ENCODE measurements at regions not wholly inside any gene's neighbourhood (a gene's known extent, or its start where the extent isn't known, plus 50 kb on each side); places are given as distances from the start of the nearest gene placed in this dataset.

DNA sequence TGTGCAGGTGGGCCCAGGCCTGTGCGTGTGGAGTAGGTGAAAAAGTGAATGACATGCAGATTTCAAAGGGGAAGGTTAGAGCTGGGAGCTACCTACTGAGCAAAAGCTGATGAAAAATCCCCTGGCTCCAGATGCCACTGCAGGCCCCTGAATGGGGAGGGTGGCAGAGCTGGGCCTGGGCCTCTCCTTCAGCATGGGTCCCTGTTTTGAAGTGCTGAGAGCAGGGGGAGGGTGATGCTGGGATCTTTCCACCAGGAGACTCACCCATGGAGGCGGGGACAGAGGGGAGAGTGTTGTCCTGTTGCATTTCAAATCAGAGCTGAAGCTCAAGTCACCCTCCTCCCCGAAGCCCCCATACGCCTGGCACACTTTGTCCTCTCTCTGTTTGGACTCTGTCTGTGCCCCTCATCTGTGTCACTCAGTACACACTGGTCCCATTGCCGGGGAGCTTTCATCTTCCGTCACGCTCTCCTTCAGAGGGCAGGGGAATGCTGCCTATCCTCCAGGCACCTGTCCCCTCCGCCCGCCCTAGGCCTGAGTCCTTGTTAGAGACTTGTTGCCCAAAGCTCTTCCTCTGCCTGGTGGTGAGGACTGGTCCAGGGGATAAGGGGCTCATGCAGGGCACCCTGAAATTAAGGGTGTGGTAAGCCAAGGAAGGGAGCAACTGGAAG, 206.6 kb downstream of the HAUS1 start (continued):
- TF ChIP-seq CEBPB (IDR thresholded peaks at IDR 0.05; ENCODE audit: low read depth, low read length) (no peak), MAFK (IDR thresholded peaks at IDR 0.05; ENCODE audit: low read depth, low read length) (no peak), HDAC2 (IDR thresholded peaks at IDR 0.05; ENCODE audit: borderline replicate concordance in 1 of 2, low read depth in 2 of 2, low read length in 2 of 2) (no peak), RAD21 (IDR thresholded peaks at IDR 0.05 in 1 of 2, conservative IDR thresholded peaks at IDR 0.05 in 1 of 2; ENCODE audit: low read depth in 2 of 2, low read length in 2 of 2) (no peak)
- TF ChIP-seq, protein P1, sequence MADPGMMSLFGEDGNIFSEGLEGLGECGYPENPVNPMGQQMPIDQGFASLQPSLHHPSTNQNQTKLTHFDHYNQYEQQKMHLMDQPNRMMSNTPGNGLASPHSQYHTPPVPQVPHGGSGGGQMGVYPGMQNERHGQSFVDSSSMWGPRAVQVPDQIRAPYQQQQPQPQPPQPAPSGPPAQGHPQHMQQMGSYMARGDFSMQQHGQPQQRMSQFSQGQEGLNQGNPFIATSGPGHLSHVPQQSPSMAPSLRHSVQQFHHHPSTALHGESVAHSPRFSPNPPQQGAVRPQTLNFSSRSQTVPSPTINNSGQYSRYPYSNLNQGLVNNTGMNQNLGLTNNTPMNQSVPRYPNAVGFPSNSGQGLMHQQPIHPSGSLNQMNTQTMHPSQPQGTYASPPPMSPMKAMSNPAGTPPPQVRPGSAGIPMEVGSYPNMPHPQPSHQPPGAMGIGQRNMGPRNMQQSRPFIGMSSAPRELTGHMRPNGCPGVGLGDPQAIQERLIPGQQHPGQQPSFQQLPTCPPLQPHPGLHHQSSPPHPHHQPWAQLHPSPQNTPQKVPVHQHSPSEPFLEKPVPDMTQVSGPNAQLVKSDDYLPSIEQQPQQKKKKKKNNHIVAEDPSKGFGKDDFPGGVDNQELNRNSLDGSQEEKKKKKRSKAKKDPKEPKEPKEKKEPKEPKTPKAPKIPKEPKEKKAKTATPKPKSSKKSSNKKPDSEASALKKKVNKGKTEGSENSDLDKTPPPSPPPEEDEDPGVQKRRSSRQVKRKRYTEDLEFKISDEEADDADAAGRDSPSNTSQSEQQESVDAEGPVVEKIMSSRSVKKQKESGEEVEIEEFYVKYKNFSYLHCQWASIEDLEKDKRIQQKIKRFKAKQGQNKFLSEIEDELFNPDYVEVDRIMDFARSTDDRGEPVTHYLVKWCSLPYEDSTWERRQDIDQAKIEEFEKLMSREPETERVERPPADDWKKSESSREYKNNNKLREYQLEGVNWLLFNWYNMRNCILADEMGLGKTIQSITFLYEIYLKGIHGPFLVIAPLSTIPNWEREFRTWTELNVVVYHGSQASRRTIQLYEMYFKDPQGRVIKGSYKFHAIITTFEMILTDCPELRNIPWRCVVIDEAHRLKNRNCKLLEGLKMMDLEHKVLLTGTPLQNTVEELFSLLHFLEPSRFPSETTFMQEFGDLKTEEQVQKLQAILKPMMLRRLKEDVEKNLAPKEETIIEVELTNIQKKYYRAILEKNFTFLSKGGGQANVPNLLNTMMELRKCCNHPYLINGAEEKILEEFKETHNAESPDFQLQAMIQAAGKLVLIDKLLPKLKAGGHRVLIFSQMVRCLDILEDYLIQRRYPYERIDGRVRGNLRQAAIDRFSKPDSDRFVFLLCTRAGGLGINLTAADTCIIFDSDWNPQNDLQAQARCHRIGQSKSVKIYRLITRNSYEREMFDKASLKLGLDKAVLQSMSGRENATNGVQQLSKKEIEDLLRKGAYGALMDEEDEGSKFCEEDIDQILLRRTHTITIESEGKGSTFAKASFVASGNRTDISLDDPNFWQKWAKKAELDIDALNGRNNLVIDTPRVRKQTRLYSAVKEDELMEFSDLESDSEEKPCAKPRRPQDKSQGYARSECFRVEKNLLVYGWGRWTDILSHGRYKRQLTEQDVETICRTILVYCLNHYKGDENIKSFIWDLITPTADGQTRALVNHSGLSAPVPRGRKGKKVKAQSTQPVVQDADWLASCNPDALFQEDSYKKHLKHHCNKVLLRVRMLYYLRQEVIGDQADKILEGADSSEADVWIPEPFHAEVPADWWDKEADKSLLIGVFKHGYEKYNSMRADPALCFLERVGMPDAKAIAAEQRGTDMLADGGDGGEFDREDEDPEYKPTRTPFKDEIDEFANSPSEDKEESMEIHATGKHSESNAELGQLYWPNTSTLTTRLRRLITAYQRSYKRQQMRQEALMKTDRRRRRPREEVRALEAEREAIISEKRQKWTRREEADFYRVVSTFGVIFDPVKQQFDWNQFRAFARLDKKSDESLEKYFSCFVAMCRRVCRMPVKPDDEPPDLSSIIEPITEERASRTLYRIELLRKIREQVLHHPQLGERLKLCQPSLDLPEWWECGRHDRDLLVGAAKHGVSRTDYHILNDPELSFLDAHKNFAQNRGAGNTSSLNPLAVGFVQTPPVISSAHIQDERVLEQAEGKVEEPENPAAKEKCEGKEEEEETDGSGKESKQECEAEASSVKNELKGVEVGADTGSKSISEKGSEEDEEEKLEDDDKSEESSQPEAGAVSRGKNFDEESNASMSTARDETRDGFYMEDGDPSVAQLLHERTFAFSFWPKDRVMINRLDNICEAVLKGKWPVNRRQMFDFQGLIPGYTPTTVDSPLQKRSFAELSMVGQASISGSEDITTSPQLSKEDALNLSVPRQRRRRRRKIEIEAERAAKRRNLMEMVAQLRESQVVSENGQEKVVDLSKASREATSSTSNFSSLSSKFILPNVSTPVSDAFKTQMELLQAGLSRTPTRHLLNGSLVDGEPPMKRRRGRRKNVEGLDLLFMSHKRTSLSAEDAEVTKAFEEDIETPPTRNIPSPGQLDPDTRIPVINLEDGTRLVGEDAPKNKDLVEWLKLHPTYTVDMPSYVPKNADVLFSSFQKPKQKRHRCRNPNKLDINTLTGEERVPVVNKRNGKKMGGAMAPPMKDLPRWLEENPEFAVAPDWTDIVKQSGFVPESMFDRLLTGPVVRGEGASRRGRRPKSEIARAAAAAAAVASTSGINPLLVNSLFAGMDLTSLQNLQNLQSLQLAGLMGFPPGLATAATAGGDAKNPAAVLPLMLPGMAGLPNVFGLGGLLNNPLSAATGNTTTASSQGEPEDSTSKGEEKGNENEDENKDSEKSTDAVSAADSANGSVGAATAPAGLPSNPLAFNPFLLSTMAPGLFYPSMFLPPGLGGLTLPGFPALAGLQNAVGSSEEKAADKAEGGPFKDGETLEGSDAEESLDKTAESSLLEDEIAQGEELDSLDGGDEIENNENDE (IDR thresholded peaks at IDR 0.05; ENCODE audit: insufficient replicate concordance, low read length) = no peak

All from H1 (cell line).